GM12875 (cell line): ENCODE measurements at regions not wholly inside any gene's neighbourhood (a gene's known extent, or its start where the extent isn't known, plus 50 kb on each side); places are given as distances from the start of the nearest gene placed in this dataset.

Experiments used
- H3K4me3 ChIP-seq: one replicate; pipeline ENCODE4 v1.5.1; 2011; ENCODE audit warnings: low read depth, low read length, control low read depth
- CTCF ChIP-seq: IDR thresholded peaks from 2 replicates; pipeline ENCODE4 v1.5.1; 2011; ENCODE audit warnings: low read depth, mild to moderate bottlenecking, control low read depth, inconsistent platforms, low read length, moderate library complexity, borderline replicate concordance; ENCODE audit not compliant: insufficient read depth

DNA sequence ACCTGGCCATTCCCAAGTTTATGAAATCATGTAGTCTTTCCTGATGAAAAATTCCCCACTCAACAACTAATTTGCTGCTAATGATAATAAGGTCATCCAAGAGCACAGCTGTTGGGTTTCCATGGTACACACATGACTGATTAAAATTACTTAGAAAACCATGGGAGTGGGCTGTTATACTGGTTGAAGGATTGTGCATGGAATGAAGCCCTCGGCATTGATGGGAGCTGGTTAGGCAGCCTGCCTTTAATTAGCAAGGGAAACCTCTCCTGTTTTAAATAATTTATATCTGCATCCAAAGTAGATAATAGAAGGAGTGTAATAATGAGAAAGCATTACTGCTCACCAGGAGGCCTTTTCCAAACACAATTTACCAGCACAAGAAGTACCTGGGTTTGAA is 235.1 kb upstream of the CFAP20DC start:
- no peak overlapping the region for H3K4me3 ChIP-seq

DNA sequence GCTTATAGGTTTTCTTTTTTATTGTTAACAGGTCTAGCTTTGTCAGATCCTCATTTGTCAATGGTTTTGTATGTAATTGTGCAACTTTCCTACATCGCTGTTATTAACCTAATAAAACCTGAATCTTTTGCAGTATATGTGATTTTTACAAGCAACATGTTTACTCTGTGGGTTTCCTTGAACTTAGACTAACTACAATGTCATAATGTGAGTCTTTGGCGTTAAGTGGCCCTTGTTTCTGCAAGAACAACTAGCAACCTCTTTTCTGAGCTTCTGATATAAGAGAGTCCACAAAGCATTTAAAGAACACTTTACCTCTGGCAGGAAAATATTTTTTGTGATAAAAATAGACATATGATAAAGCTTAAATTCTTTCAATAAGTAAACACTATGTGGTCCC is 230.3 kb upstream of the CFAP20DC start:
- TF ChIP-seq CTCF: no peak
- H3K4me3 ChIP-seq: no peak overlapping the region

More for the DNA sequence above, 235.1 kb upstream of the CFAP20DC start:
- TF ChIP-seq CTCF: no peak

DNA sequence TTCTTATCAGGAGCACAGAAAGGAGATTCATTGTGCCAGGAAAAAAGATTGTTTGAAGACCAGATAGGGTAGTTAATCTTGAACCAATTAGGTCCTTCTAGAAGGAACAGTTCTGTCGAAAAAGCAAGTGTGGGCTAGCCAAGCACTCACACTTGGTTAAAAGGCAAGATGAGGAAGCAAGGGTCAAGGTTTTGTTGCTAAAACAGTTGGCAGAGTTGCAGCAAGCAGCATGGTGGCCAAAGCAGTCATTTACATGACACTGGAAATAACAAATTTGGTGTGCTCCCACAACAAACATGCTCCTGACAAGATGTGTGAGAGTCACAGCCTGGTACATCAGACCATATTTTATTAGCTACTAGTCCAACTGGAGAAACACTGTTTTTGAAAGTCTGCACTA is 228.0 kb upstream of the CFAP20DC start:
- TF ChIP-seq CTCF: no peak
- no peak overlapping the region for H3K4me3 ChIP-seq

GRCh38 chr3:59277201-59277600 is 227.4 kb upstream of the CFAP20DC start:
- H3K4me3 ChIP-seq: no peak overlapping the region
- TF ChIP-seq CTCF: no peak

GRCh38 chr3:59273976-59274375 is 224.2 kb upstream of the CFAP20DC start:
- no peak for TF ChIP-seq CTCF
- H3K4me3 ChIP-seq: no peak overlapping the region

DNA sequence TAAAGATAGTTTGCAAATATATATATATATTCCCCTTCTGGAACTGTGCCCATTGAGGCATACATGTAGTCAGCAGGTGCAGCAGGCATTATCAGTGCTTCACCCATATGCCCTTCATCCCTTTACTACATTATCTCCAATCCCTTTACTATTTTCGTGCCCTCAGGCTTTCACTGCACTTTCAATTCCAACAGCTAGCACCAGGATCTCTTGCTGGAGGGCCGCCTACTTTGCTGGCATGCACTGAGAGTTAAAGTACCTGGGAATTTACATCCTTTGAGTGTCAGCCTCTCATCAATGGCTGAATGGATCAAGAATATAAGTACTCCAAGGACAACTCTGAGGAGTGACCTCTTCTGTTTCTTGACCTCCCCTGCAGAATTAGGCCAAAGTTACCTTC is 222.1 kb upstream of the CFAP20DC start:
- TF ChIP-seq CTCF: no peak
- H3K4me3 ChIP-seq: no peak overlapping the region

GRCh38 chr3:59270921-59271320 is 221.1 kb upstream of the CFAP20DC start:
- TF ChIP-seq CTCF: no peak
- H3K4me3 ChIP-seq: no peak overlapping the region
